Natural killer cell treated with Interleukin-12 subunit alpha and Interleukin-12 subunit beta and Interleukin-15 and Interleukin-18, amount 100 ng/mL, for 72 hours (primary cell): ENCODE measurements at regions not wholly inside any gene's neighbourhood (a gene's known extent, or its start where the extent isn't known, plus 50 kb on each side); places are given as distances from the start of the nearest gene placed in this dataset.

Experiments used
- ATAC-seq, 2 donors: fragments of 150-1000 bp; cut with Tn5 transposase in 1 of 2; sonication (Bioruptor Pico), chemical (Tn5 transposase) in 1 of 2; 2 replicates each; pipeline ENCODE4 v1.10.0; 2021
- DNase-seq: peaks from one replicate; pipeline ENCODE4 v3.0.0; 2022; ENCODE audit warnings: low spot score
- H3K27ac Mint-ChIP-seq, 2 donors: 1 replicate in 1 of 2; 2 replicates in 1 of 2; pipeline ENCODE4 v1.8.0; 2022; ENCODE audit warnings: mixed read lengths in 2 of 2, mild to moderate bottlenecking in 1 of 2, moderate library complexity in 1 of 2
- H3K27me3 Mint-ChIP-seq, 2 donors: 1 replicate in 1 of 2; 2 replicates in 1 of 2; pipeline ENCODE4 v1.8.0; 2022; ENCODE audit warnings: mixed read lengths in 2 of 2
- H3K36me3 Mint-ChIP-seq: one replicate; pipeline ENCODE4 v1.8.0; 2022; ENCODE audit warnings: mixed read lengths
- H3K4me1 Mint-ChIP-seq, 2 donors: 1 replicate in 1 of 2; 2 replicates in 1 of 2; pipeline ENCODE4 v1.8.0; 2022; ENCODE audit warnings: low read depth in 2 of 2, mixed read lengths in 2 of 2, mild to moderate bottlenecking in 1 of 2
- H3K4me3 Mint-ChIP-seq: one replicate; pipeline ENCODE4 v1.8.0; 2022; ENCODE audit warnings: mixed read lengths
- H3K9me3 Mint-ChIP-seq: 2 replicates; pipeline ENCODE4 v1.8.0; 2022; ENCODE audit warnings: mixed read lengths

DNA sequence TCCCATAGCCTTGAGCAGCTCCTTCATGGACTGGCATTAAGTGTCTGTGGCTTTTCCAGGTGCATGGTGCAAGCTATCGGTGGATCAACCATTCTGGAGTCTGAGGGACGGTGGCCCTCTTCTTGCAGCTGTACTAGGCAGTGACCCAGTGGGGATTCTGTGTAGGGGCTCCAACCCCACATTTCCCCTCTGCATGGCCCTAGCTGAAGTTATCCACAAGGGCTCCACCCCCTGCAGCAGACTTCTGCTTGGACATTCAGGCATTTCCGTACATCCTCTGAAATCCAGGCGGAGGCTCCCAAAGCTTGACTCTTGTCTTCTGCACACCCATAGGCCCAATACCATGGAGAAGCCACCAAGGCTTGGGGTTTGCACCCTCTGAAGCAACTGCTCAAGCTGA lies 89.3 kb upstream of the PGRMC2 start:
- Mint-ChIP-seq H3K9me3 (peaks cover 2% of the 10 kb centered on the region), H3K27ac (no peak overlapping the region), H3K4me1 (no peaks in the 10 kb centered on the region), H3K36me3 (peaks cover 10% of the 10 kb centered on the region), H3K27me3 (peaks cover 0 to 7% of the 10 kb centered on the region in 2 donors), H3K4me3 (no peak overlapping the region)
- ATAC-seq (no peak), DNase-seq (no peak)

DNA sequence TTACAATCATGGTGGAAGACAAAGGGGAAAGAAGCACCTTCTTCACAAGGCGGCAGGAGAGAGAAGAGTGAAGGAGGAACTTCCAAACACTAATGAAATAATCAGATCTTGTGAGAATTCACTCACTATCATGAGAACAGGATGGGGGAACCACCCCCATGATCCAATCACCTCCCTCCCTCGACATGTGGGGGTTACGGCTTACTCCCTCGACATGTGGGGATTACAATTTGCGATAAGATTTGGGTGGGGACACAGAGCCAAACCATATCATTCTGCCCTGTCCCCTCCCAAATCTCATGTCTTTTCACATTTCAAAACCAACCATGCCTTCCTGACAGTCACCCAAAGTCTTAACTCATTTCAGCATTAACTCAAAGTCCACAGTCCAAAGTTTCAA lies 88.7 kb upstream of the PGRMC2 start:
- H3K36me3 Mint-ChIP-seq: peaks cover 10% of the 10 kb centered on the region
- H3K27ac Mint-ChIP-seq: no peak overlapping the region
- DNase-seq: no peak
- H3K27me3 Mint-ChIP-seq: peaks cover 0 to 7% of the 10 kb centered on the region in 2 donors
- ATAC-seq: no peak
- H3K9me3 Mint-ChIP-seq: peaks cover 2% of the 10 kb centered on the region
- H3K4me1 Mint-ChIP-seq: no peaks in the 10 kb centered on the region
- no peak overlapping the region for H3K4me3 Mint-ChIP-seq

DNA sequence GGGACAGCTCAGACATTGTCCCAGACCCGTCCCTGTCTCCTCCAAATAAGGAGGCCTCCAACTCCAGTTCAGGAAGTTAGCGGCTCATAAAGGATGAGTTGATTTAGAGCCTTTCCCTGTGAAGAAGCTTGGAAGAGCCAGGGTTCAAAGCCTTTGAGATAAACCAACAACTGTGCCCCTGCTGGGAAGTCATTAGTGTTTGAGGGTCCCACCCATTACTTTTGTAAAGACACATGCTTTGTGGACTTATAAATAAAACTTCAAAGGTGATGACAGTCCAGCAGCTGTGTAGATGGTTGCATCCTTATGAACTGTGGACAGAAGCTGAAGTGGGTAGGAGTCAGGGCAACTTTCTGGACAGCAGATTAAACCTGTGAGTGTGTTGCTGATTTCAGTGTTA lies 86.0 kb upstream of the PGRMC2 start:
- no peak overlapping the region for H3K4me3 Mint-ChIP-seq
- DNase-seq: no peak
- no peaks in the 10 kb centered on the region for H3K4me1 Mint-ChIP-seq
- peaks cover 2% of the 10 kb centered on the region for H3K9me3 Mint-ChIP-seq
- H3K27me3 Mint-ChIP-seq: no peaks in the 10 kb centered on the region
- peaks cover 10% of the 10 kb centered on the region for H3K36me3 Mint-ChIP-seq
- no peak for ATAC-seq
- H3K27ac Mint-ChIP-seq: no peak overlapping the region

DNA sequence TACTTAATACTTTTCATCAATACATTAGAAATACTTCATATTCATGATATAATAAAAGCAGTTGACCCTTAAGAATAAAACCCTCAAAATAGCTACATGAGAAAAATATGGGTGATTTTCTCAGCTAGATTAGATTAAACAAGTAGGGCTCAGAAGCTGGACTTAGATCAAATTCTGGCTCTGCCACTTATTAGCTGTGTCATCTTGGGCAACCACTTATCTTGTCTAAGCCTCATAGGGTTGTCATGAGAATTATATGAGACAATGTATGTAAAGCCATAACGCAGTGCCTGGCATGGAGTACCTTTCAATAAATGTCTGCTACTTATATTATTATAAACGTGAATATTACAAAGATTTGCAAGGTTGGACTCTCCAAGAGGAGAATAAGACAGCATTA lies 84.3 kb upstream of the PGRMC2 start:
- H3K4me1 Mint-ChIP-seq: no peaks in the 10 kb centered on the region
- no peak overlapping the region for H3K27ac Mint-ChIP-seq
- no peaks in the 10 kb centered on the region for H3K27me3 Mint-ChIP-seq

DNA sequence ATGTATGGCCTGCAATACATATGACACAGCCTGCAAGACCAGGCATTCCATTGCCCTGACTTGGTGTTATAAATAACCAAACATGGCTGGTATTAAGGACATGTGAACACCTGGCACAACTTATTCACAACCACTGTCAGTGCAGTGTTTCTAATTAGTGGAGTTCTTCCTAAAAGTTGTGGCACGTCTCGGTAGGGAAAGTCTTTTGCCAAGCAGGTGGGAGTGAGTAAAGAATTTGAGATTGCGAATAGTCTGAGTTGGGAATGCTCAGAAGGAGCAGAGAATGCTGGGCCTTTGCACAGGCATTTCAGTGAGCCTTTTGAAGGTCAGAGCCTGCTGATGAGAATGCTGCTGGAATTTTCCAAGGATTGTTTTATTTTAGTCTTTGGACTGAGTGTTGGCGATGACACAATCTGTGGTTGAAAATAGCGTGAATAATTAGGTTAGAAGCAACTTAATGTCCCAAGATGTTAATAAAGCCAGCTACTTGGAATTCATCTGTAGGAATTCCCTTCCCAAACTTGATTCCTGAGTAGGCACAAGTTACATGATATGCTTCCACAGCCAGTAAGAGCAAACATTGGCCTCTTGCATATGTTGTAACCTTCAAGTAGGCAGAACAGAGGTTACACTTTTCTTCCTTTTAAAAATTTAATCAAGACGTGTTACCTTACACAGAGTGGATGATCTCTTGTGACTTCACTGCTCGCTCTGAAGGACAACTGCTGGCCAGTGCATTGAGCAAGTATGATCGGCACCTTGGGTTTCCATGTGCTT lies 83.6 kb upstream of the PGRMC2 start:
- DNase-seq: no peak
- no peak overlapping the region for H3K27ac Mint-ChIP-seq
- no peaks in the 10 kb centered on the region for H3K4me1 Mint-ChIP-seq
- no peaks in the 10 kb centered on the region for H3K27me3 Mint-ChIP-seq
- H3K36me3 Mint-ChIP-seq: peaks cover 4% of the 10 kb centered on the region
- ATAC-seq: no peak
- no peak overlapping the region for H3K4me3 Mint-ChIP-seq
- peaks cover 2% of the 10 kb centered on the region for H3K9me3 Mint-ChIP-seq

More for the DNA sequence above, 84.3 kb upstream of the PGRMC2 start:
- DNase-seq (no peak), ATAC-seq (no peak)
- H3K36me3 Mint-ChIP-seq: peaks cover 5% of the 10 kb centered on the region
- H3K4me3 Mint-ChIP-seq: no peak overlapping the region
- H3K9me3 Mint-ChIP-seq: peaks cover 2% of the 10 kb centered on the region

DNA sequence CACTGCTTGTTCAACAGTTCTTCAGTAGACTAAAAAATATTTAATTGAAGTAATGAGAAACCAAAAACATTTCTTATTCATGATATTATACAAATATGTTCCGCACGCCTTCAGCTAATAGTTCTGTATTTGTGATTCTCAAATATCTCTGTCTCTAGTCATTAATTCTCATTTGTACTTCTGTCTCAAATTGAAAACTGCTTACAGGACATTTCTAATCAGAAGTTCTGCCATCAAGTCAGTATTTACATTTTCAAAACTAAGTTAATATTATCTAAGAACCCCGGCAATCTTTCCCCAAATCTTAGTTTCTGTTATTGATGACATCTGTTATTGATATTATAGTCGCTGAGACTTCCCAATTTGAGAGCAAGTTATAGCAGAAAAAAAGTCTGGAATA lies 78.6 kb upstream of the PGRMC2 start:
- Mint-ChIP-seq H3K36me3 (no peaks in the 10 kb centered on the region), H3K9me3 (no peaks in the 10 kb centered on the region), H3K27me3 (no peaks in the 10 kb centered on the region), H3K27ac (no peak overlapping the region), H3K4me1 (no peaks in the 10 kb centered on the region), H3K4me3 (no peak overlapping the region)
- DNase-seq: no peak
- no peak for ATAC-seq

DNA sequence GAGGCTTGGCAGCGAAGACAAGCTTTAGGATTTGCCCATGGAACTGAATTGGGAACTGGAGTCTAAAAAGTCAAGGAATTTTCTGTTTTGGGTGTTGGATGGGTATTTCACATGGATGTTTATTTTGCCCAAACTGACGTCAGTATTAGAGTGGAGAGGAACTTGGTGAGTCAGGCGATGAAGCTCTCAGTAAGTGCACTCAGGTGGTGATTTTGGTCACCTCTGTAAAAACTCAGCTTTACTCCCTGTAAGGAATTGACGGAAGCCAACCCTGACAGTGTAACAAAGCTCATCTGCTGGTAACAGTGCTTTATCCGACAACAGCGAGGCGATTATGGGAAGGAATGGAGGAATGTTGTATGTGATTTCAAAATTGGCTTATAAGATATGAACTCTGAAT lies 77.0 kb upstream of the PGRMC2 start:
- no peaks in the 10 kb centered on the region for H3K27me3 Mint-ChIP-seq
- no peak overlapping the region for H3K4me3 Mint-ChIP-seq
- H3K27ac Mint-ChIP-seq: no peak overlapping the region
- DNase-seq: no peak
- no peaks in the 10 kb centered on the region for H3K4me1 Mint-ChIP-seq
- H3K36me3 Mint-ChIP-seq: no peaks in the 10 kb centered on the region
- H3K9me3 Mint-ChIP-seq: no peaks in the 10 kb centered on the region
- ATAC-seq: no peak

DNA sequence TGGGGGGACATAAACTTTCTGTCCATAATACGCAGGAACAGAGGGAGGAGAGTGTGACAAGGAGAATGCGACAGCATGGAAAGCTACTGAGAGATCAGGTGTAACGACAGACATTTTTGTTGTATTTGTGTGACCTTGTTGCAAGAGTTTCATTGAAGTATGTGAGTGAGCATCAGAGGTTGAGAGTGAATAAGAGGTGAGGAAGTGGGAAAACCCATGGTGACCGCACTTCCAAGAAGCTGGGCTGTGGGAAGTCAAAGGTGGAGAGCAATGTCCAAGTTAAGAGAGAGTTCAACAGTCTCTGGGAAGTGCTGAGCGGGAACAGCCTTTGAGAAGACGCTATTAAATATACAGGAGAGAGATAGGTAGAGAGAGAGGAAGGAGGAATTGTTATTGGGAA lies 76.4 kb upstream of the PGRMC2 start:
- DNase-seq (no peak), ATAC-seq (no peak)
- Mint-ChIP-seq H3K4me3 (no peak overlapping the region), H3K27me3 (no peaks in the 10 kb centered on the region), H3K27ac (no peak overlapping the region), H3K9me3 (no peaks in the 10 kb centered on the region), H3K36me3 (no peaks in the 10 kb centered on the region), H3K4me1 (no peaks in the 10 kb centered on the region)

DNA sequence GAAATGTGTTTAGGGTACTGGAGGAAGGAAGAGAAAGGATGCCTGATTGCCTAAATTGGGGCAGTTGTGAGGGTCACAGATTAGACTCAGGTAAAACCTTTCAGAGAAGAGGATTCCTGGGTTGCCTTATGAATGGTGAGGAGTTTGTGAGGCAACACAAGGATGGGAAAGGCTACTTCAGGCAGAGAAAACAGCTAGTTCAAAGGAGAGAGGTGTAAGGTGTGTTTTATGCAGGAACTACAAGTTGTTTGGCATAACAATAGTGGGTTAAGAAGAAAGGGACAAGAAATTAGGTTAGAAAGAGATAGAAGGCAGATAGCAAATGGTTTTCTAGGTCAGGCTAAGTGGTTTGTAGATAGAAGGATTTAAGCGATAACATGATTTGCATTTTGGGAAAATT lies 75.1 kb upstream of the PGRMC2 start:
- no peaks in the 10 kb centered on the region for H3K36me3 Mint-ChIP-seq
- H3K27ac Mint-ChIP-seq: no peak overlapping the region
- H3K4me3 Mint-ChIP-seq: no peak overlapping the region
- ATAC-seq (no peak), DNase-seq (no peak)
- H3K4me1 Mint-ChIP-seq: no peaks in the 10 kb centered on the region
- no peaks in the 10 kb centered on the region for H3K9me3 Mint-ChIP-seq
- H3K27me3 Mint-ChIP-seq: no peaks in the 10 kb centered on the region

DNA sequence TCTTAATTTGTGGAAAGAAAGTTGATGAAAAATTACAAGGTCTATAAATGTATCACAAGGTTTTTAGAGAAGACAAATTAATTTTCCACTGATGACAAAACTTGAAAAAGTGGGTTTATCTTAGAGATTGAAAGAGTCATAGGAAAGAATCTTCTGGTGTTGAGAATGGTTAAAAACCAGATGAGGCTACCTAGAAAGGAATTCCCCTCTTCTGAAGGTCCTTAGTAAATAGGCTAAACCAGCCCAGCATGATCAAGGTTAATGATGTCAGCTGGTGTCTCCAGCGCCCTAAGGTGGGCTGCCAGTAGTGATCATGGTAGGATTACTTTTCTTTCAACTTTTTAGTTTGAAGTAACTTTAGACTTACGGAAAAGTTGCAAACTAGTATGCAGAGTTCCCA lies 71.8 kb upstream of the PGRMC2 start:
- Mint-ChIP-seq H3K4me3 (no peak overlapping the region), H3K4me1 (no peaks in the 10 kb centered on the region), H3K27ac (no peak overlapping the region), H3K27me3 (no peaks in the 10 kb centered on the region), H3K36me3 (no peaks in the 10 kb centered on the region), H3K9me3 (no peaks in the 10 kb centered on the region)
- DNase-seq (no peak), ATAC-seq (no peak)

DNA sequence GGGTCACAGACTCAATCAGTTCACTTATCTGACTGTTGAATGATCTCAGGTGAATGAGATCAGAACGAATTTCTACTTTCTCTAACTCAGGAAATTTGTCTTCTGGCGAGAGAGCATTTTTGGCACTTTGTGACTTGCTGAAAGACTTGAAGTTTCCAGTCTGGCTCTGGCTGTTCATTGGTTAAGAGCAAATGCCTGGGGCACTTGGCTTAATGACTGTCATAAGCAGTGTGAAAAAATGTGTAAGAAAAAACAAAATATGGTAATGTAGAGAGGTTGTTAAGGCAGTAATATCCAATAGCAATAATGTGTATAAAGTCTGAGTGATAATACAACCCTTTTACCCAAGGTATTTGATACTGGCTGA lies 71.3 kb upstream of the PGRMC2 start:
- H3K4me3 Mint-ChIP-seq: no peak overlapping the region
- no peak overlapping the region for H3K27ac Mint-ChIP-seq

DNA sequence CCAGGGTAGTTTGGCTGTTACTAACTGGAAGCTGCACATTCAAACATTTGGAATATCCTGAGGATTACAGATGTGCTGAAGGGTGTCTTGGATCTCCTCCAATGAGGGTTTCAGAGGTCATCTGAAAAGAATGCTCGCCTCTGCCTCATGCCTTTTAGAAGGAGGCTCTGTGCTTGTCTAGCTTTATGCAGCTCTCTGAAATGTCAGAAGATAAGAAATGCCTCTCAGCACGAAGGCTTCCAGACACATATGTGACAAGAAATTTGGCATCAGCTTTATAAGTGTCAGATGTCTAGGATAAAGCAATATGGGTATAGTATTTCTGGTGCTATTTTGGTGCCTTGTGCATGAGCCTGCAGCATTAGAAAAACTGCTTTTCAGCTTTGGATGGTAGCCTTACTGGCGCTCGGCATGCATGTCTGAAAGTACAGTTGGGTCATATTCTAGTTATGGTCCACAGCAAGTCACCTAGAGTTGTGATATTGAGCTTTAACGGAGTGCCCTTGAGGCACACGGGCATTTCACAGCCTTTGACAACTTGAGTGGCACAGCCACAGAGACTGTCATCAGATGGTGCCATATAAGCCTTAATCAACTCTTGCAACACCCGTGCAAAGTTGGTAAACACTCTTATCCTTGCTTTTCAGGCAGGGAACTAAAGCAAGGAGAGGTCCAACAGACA lies 70.8 kb upstream of the PGRMC2 start:
- Mint-ChIP-seq H3K27me3 (no peaks in the 10 kb centered on the region), H3K4me1 (no peaks in the 10 kb centered on the region), H3K36me3 (no peaks in the 10 kb centered on the region), H3K27ac (no peak overlapping the region), H3K9me3 (no peaks in the 10 kb centered on the region), H3K4me3 (no peak overlapping the region)
- DNase-seq: no peak
- no peak for ATAC-seq

More for the DNA sequence above, 71.3 kb upstream of the PGRMC2 start:
- Mint-ChIP-seq H3K4me1 (no peaks in the 10 kb centered on the region), H3K36me3 (no peaks in the 10 kb centered on the region), H3K9me3 (no peaks in the 10 kb centered on the region), H3K27me3 (no peaks in the 10 kb centered on the region)
- ATAC-seq (no peak), DNase-seq (no peak)

DNA sequence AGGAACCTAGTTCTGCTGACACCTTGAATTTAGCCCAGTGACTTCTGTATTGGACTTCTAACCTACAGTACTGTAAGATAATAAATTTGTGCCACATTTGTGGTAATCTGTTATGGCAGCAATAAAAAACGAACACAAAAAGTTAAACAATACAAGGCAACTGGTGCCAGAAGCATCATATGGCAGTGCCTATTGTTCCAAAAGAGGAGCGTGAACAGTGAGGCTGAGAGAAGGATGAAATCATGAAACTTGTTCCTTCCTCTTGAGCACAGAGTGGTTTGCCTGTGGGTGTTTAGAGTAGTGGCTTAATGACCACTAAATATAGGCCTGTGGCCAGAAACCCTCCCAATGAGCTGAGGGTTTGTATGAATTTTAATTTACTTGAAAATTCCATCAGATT lies 69.7 kb upstream of the PGRMC2 start:
- Mint-ChIP-seq H3K27me3 (no peaks in the 10 kb centered on the region), H3K27ac (no peak overlapping the region), H3K4me1 (no peaks in the 10 kb centered on the region), H3K36me3 (no peaks in the 10 kb centered on the region), H3K4me3 (no peak overlapping the region), H3K9me3 (no peaks in the 10 kb centered on the region)
- no peak for ATAC-seq
- no peak for DNase-seq

DNA sequence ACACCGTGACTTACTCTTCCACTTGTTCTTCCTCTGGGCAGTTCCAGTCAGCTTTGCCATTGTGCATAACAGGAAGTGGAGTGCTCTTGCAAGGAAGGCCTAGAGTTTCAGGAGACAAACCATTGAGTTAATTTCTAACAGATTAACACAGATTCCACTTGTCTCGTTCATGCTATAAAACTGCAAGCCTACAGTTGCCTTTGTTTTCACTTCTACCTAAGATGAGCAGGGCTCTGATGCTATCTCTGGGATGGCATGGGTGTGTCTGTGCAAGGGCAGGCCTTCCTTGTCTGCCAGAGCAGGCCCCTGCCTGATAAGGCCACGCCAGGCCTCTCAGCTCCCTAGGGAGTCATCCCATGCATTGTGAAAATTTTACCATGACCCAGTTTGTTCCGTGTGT lies 67.7 kb upstream of the PGRMC2 start:
- no peaks in the 10 kb centered on the region for H3K36me3 Mint-ChIP-seq
- H3K27me3 Mint-ChIP-seq: no peaks in the 10 kb centered on the region
- H3K27ac Mint-ChIP-seq: no peak overlapping the region
- H3K4me1 Mint-ChIP-seq: no peaks in the 10 kb centered on the region
- DNase-seq: no peak
- no peak for ATAC-seq
- no peak overlapping the region for H3K4me3 Mint-ChIP-seq
- H3K9me3 Mint-ChIP-seq: no peaks in the 10 kb centered on the region
